Neural progenitor cell (in vitro differentiated cells): ENCODE measurements at regions not wholly inside any gene's neighbourhood (a gene's known extent, or its start where the extent isn't known, plus 50 kb on each side); places are given as distances from the start of the nearest gene placed in this dataset.

Experiments
- CTCF ChIP-seq: fragments of 200-600 bp; sonication (generic); IDR thresholded peaks from 2 replicates; pipeline ENCODE4 v1.5.1; 2017; ENCODE audit warnings: antibody characterized with exemption, mild to moderate bottlenecking
- EZH2phosphoT487 ChIP-seq: fragments of 200-600 bp; sonication (generic); IDR thresholded peaks from 2 replicates; pipeline ENCODE4 v1.6.1; 2017; ENCODE audit warnings: antibody characterized with exemption

DNA sequence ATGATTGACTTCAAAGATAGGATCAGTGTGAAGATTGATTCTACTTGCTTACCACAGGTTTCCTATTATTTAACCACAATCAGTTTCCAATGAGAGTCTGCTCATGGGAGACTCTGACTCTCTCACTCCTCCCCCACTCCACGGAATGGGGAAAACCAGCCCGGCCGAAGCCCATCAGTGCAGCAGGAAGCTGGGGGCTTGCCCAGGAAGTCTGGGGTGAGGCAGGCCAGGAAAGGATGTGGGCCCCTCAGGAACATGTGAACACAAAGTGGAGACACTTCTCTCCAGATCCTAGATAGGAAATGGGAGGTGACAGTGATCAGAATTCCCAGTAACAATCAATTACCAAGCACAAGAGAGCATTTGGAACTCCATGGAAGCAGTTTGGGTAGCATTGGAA lies 144.2 kb downstream of the TTLL2 start:
- TF ChIP-seq CTCF, result no peak
- no peak for TF ChIP-seq EZH2phosphoT487
